Colonic mucosa (tissue), 4 donors: ENCODE measurements at regions not wholly inside any gene's neighbourhood (a gene's known extent, or its start where the extent isn't known, plus 50 kb on each side); places are given as distances from the start of the nearest gene placed in this dataset.

ENCODE experiments used
- DNase-seq: peaks from one replicate; pipeline ENCODE4 v3.0.0-alpha.2; 2020
- H3K27ac ChIP-seq: fragments of 200-600 bp; one replicate; pipeline ENCODE4 v1.8.0; 2021
- H3K27me3 ChIP-seq: fragments of 200-600 bp; one replicate; pipeline ENCODE4 v1.8.0; 2021
- H3K36me3 ChIP-seq: fragments of 200-600 bp; one replicate; pipeline ENCODE4 v1.8.0; 2021
- H3K4me1 ChIP-seq: fragments of 200-600 bp; one replicate; pipeline ENCODE4 v1.8.0; 2021; ENCODE audit warnings: mild to moderate bottlenecking
- H3K4me3 ChIP-seq: fragments of 200-600 bp; one replicate; pipeline ENCODE4 v1.8.0; 2021
- H3K9ac ChIP-seq, 2 donors: one replicate each; pipeline ENCODE4 v1.7.0; 2013; ENCODE audit warnings: control low read depth in 2 of 2, low read depth in 2 of 2, low read length in 2 of 2
- H3K9me3 ChIP-seq: fragments of 200-600 bp; one replicate; pipeline ENCODE4 v1.8.0; 2021
- intact Hi-C: fragments of 100-400 bp; cut with DNase I; formaldehyde crosslinking; loops from one replicate; pipeline ENCODE4 v1.14.1; 2022
- TF ChIP-seq, protein P1 (sequence below): fragments of 200-600 bp; IDR thresholded peaks from one replicate; pipeline ENCODE4 v1.8.0; 2022; ENCODE audit warnings: antibody characterized with exemption, mild to moderate bottlenecking
- donor health status: healthy.
- donor health status: DM: no; HTN: no; CAD: no.
- donor health status: DM: no; HTN: no; CAD: no.

DNA sequence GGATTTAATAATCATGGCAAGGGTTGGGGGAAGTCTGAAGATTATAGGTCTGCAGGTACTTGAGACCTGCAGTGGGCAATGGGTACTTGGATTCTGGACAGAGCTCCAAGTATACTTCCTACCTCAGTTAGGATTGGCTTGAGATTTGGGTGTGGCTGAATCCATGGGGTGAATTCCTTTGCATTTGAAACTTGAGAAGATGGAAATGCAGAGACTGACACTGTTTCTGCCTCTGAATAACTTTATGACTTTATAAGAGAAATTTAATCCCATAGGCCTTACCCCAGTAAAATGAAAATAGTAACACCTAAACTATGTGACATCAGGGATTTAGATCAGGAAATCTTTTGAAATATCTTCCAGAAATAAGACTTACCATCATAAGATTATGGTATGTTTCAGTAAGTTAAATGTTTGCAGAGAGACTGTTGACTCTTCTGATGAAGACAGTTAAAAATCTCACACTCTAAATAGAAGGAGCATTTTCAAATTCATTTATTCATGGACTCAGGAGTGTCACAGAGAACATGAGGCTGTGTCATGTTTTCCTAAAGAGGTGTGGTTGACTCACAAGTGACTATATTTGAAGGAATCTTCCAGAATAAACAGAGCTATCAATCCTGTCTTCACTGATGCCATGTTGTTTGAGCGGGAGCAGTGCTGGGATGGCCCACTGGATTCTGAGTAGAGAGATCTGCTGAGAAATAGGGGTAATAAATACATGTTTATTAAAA lies 513.5 kb upstream of the NR3C2 start:
- H3K36me3 ChIP-seq: no peaks in the 10 kb centered on the region
- intact Hi-C loops: no loop called here
- H3K27me3 ChIP-seq: no peaks in the 10 kb centered on the region
- no peaks in the 10 kb centered on the region for H3K4me1 ChIP-seq
- no peak overlapping the region for H3K9ac ChIP-seq
- no peak for DNase-seq
- no peak overlapping the region for H3K4me3 ChIP-seq
- TF ChIP-seq, protein P1, sequence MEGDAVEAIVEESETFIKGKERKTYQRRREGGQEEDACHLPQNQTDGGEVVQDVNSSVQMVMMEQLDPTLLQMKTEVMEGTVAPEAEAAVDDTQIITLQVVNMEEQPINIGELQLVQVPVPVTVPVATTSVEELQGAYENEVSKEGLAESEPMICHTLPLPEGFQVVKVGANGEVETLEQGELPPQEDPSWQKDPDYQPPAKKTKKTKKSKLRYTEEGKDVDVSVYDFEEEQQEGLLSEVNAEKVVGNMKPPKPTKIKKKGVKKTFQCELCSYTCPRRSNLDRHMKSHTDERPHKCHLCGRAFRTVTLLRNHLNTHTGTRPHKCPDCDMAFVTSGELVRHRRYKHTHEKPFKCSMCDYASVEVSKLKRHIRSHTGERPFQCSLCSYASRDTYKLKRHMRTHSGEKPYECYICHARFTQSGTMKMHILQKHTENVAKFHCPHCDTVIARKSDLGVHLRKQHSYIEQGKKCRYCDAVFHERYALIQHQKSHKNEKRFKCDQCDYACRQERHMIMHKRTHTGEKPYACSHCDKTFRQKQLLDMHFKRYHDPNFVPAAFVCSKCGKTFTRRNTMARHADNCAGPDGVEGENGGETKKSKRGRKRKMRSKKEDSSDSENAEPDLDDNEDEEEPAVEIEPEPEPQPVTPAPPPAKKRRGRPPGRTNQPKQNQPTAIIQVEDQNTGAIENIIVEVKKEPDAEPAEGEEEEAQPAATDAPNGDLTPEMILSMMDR: no peak
- no peak overlapping the region for H3K27ac ChIP-seq
- no peaks in the 10 kb centered on the region for H3K9me3 ChIP-seq

DNA sequence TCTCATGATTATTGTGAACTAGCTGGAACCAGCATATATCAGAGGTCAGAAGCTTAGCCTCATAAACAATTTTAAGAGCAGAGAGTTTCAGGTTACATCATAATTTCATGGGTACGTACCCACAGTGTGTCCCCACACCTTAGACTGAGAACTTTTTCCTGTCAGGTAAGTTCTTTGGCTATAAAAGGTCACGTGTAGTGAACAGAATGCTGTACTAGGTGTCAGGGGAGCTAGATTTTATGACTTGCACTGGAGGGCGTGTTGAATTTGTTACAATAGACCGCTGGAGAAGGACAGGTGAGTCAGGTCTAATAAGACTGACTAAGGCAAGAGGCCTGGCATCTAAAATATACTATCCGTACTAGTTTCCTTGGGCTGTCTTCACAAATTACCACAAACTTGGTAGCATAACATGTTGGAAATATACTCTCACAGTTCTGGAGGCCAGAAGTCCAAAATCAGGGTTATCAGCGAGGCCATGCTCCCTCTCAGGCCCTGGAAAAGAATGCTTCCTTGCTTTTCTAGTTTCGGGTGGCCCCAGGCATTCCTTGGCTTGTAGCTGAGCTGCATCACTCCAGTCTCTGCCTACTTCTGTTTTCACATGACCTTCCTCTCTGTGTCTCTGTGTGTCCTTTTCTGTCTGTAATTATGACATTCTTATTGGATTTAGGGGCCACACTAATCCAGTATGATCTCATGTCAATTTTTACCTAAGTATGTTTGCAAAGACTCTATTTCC lies 512.0 kb upstream of the NR3C2 start:
- peak overlapping the region; percentile 68 for H3K27ac ChIP-seq
- H3K27me3 ChIP-seq: no peaks in the 10 kb centered on the region
- no peak overlapping the region for H3K4me3 ChIP-seq
- TF ChIP-seq, protein P1: no peak
- intact Hi-C loops: no loop called here
- no peaks in the 10 kb centered on the region for H3K36me3 ChIP-seq
- peak; percentile 52 for DNase-seq
- H3K4me1 ChIP-seq: no peaks in the 10 kb centered on the region
- peak overlapping the region in 1 of 2 donors; percentile 41 for H3K9ac ChIP-seq
- no peaks in the 10 kb centered on the region for H3K9me3 ChIP-seq

DNA sequence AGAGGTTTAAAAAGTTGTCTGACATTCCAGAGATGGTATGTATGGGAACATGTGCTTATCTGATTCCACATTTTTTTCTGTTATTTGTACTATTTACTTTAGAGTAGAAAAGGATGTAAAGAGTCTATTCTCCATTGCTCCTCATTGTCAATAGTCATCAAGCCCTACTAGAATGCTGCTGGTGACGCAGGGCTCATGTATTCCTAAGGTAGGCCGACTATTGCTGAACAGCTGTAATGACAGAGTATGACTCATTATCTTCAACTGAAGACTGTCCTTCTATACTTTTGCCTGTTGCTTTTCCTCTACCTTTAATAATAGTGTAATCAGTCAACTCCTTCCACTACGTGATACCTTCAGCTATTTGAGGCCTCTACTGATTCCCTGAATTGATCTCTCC lies 509.1 kb upstream of the NR3C2 start:
- Histone ChIP-seq H3K27me3 (no peaks in the 10 kb centered on the region), H3K4me1 (no peaks in the 10 kb centered on the region), H3K4me3 (no peak overlapping the region), H3K36me3 (no peaks in the 10 kb centered on the region), H3K9ac (no peak overlapping the region), H3K27ac (no peak overlapping the region), H3K9me3 (no peaks in the 10 kb centered on the region)
- intact Hi-C loops: no loop called here
- DNase-seq: no peak
- TF ChIP-seq, protein P1: no peak

DNA sequence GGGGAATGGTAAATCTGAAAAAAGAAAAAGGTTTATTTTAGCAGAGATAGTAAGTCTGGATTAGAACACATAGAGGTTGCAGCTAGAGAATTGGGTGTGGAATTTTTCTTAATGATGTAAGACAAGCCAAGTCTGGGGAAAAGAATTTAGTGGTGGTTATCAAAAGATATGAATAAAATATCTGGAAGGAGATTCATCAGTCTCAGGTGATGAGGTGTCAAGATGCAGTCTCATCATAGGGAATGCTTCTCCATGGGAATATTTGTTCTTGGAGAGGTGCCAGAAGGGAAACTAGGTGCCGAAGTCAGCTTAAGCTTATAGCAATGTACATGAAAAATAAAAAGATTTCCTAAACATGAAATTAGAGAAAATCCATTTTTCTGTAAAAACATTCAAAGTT lies 504.1 kb upstream of the NR3C2 start:
- H3K4me1 ChIP-seq: no peaks in the 10 kb centered on the region
- no peak overlapping the region for H3K9ac ChIP-seq
- no peaks in the 10 kb centered on the region for H3K36me3 ChIP-seq
- H3K9me3 ChIP-seq: no peaks in the 10 kb centered on the region
- intact Hi-C loops: no loop called here
- TF ChIP-seq, protein P1: no peak
- H3K4me3 ChIP-seq: no peak overlapping the region
- no peak for DNase-seq
- H3K27me3 ChIP-seq: no peaks in the 10 kb centered on the region
- H3K27ac ChIP-seq: no peak overlapping the region

DNA sequence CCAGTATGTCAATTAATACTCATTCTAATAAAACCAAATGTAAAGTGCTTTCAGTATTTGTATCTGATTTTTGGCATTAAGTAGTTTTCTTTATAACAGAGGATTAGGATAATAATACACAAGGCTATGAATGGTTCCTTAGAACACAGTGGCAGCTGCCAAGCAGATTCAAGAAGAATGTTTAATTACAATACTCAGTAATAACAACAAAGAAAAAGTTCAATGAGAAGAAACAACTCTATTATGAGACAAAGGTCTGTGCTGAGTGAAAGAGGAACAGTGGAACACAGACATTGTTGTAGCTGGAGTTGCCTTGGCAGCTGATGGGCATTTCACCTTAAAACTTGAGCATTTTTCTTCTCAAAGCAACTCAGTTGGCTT lies 502.6 kb upstream of the NR3C2 start:
- H3K9me3 ChIP-seq: no peaks in the 10 kb centered on the region
- H3K9ac ChIP-seq: no peak overlapping the region
- no peak overlapping the region for H3K4me3 ChIP-seq
- intact Hi-C loops: no loop called here
- H3K4me1 ChIP-seq: no peaks in the 10 kb centered on the region
- no peak overlapping the region for H3K27ac ChIP-seq
- H3K36me3 ChIP-seq: no peaks in the 10 kb centered on the region
- TF ChIP-seq, protein P1: no peak
- no peaks in the 10 kb centered on the region for H3K27me3 ChIP-seq
- no peak for DNase-seq
